A549 (cell line): ENCODE measurements at regions not wholly inside any gene's neighbourhood (a gene's known extent, or its start where the extent isn't known, plus 50 kb on each side); places are given as distances from the start of the nearest gene placed in this dataset.

Experiments used
- BHLHE40 ChIP-seq: IDR thresholded peaks from 2 replicates; pipeline ENCODE4 v1.6.1; 2012; ENCODE audit warnings: low read depth, low read length, inconsistent platforms
- EP300 ChIP-seq, 2 experiments: fragments of >200 bp; sonication (Bioruptor Twin); formaldehyde crosslinking; IDR thresholded peaks; 2 replicates in 1 of 2; 3 replicates in 1 of 2; pipeline ENCODE4 v1.6.1; 2016 to 2017
- KDM1A ChIP-seq: fragments of 200-600 bp; sonication (generic); IDR thresholded peaks from 2 replicates; pipeline ENCODE4 v1.6.1; 2016; ENCODE audit warnings: low read depth, mild to moderate bottlenecking
- POLR2A ChIP-seq: IDR thresholded peaks from 2 replicates; pipeline ENCODE4 v1.6.1; 2012; ENCODE audit warnings: mild to moderate bottlenecking, low read length
- RAD21 ChIP-seq, 2 experiments: fragments of >200 bp in 1 of 2; sonication (Bioruptor Twin) in 1 of 2; formaldehyde crosslinking in 1 of 2; IDR thresholded peaks in 1 of 2; conservative IDR thresholded peaks in 1 of 2; 2 replicates in 1 of 2; 3 replicates in 1 of 2; pipeline ENCODE4 v1.6.1; 2012 to 2018; ENCODE audit warnings: inconsistent platforms in 1 of 2
- ZSCAN20 ChIP-seq: fragments of 250-450 bp; sonication (Bioruptor Pico); IDR thresholded peaks from 2 replicates; pipeline ENCODE4 v1.8.0; 2022; ENCODE audit warnings: mild to moderate bottlenecking, moderate library complexity
- TF ChIP-seq, protein P1 (sequence below): fragments of >200 bp; sonication (Bioruptor Twin); formaldehyde crosslinking; IDR thresholded peaks from 3 replicates; pipeline ENCODE4 v1.5.1; 2016
- TF ChIP-seq, protein P2 (sequence below): fragments of 450-650 bp; IDR thresholded peaks from 2 replicates; pipeline ENCODE4 v1.6.1; 2014; ENCODE audit warnings: antibody characterized with exemption
- TF ChIP-seq, protein P3 (sequence below): IDR thresholded peaks from 2 replicates; pipeline ENCODE4 v1.6.1; 2012

DNA sequence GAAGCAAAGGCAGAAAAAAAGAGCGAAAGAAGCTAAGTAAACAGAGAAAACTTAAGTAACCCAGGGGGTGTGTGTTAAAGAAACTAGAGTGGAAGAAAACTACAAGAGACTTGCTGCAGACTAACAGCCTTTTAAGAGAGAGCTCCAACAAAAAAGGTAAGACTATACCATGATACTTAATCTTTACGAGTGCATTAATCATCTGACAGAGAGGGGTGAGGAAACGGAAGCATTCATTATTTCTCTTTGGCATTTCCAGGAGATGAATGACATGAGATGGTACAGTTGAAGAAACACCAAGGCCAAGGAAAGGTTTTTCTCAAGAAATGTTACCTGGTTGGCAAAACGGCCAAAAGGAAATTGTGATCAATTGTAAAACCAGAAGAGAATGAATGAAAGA is 906.8 kb downstream of the QKI start:
- TF ChIP-seq POLR2A: no peak
- TF ChIP-seq, protein P1, sequence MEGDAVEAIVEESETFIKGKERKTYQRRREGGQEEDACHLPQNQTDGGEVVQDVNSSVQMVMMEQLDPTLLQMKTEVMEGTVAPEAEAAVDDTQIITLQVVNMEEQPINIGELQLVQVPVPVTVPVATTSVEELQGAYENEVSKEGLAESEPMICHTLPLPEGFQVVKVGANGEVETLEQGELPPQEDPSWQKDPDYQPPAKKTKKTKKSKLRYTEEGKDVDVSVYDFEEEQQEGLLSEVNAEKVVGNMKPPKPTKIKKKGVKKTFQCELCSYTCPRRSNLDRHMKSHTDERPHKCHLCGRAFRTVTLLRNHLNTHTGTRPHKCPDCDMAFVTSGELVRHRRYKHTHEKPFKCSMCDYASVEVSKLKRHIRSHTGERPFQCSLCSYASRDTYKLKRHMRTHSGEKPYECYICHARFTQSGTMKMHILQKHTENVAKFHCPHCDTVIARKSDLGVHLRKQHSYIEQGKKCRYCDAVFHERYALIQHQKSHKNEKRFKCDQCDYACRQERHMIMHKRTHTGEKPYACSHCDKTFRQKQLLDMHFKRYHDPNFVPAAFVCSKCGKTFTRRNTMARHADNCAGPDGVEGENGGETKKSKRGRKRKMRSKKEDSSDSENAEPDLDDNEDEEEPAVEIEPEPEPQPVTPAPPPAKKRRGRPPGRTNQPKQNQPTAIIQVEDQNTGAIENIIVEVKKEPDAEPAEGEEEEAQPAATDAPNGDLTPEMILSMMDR: no peak
- TF ChIP-seq, protein P2, sequence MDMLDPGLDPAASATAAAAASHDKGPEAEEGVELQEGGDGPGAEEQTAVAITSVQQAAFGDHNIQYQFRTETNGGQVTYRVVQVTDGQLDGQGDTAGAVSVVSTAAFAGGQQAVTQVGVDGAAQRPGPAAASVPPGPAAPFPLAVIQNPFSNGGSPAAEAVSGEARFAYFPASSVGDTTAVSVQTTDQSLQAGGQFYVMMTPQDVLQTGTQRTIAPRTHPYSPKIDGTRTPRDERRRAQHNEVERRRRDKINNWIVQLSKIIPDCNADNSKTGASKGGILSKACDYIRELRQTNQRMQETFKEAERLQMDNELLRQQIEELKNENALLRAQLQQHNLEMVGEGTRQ: no peak
- TF ChIP-seq EP300 (IDR thresholded peaks at IDR 0.05): no peak
- no peak for TF ChIP-seq BHLHE40
- TF ChIP-seq KDM1A: no peak
- TF ChIP-seq ZSCAN20 (CRISPR knock-in tag): no peak
- TF ChIP-seq, protein P3, sequence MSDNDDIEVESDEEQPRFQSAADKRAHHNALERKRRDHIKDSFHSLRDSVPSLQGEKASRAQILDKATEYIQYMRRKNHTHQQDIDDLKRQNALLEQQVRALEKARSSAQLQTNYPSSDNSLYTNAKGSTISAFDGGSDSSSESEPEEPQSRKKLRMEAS: no peak
- no peak for TF ChIP-seq RAD21 (conservative IDR thresholded peaks at IDR 0.05 in 1 of 2, IDR thresholded peaks at IDR 0.05 in 1 of 2)
